Activated B cell treated with CpG ODN at 0.5 μM for 24 hours (primary cell): ENCODE measurements at regions not wholly inside any gene's neighbourhood (a gene's known extent, or its start where the extent isn't known, plus 50 kb on each side); places are given as distances from the start of the nearest gene placed in this dataset.

Experiments used
- ATAC-seq: fragments of 200-7000 bp; cut with Tn5 transposase; one replicate; pipeline ENCODE4 v1.10.0; 2021; ENCODE audit warnings: low read depth, mild to moderate bottlenecking, moderate library complexity
- CTCF ChIA-PET: fragments of 350-600 bp; sonication (Branson Sonifier 250); formaldehyde crosslinking; loops from one replicate; lab custom pipeline; 2021; ENCODE audit warnings: antibody characterized with exemption; lab: Charles Lee
- POLR2A ChIA-PET: fragments of 350-600 bp; sonication (Branson Sonifier 250); formaldehyde crosslinking; loops from one replicate; lab custom pipeline; 2021; ENCODE audit warnings: antibody characterized with exemption; lab: Charles Lee
- DNase-seq: peaks from one replicate; pipeline ENCODE4 v3.0.0; 2022
- H3K27ac Mint-ChIP-seq: one replicate; pipeline ENCODE4 v1.8.0; 2020; ENCODE audit warnings: mixed read lengths
- H3K27me3 Mint-ChIP-seq: one replicate; pipeline ENCODE4 v1.8.0; 2021; ENCODE audit warnings: mixed read lengths
- H3K36me3 Mint-ChIP-seq: one replicate; pipeline ENCODE4 v1.8.0; 2021; ENCODE audit warnings: low read depth, mixed read lengths
- H3K4me1 Mint-ChIP-seq: one replicate; pipeline ENCODE4 v1.8.0; 2021; ENCODE audit warnings: mixed read lengths
- H3K4me3 Mint-ChIP-seq: one replicate; pipeline ENCODE4 v1.8.0; 2020; ENCODE audit warnings: mild to moderate bottlenecking, mixed read lengths
- H3K9me3 Mint-ChIP-seq: one replicate; pipeline ENCODE4 v1.8.0; 2020; ENCODE audit warnings: mixed read lengths
- CTCF ChIP-seq: fragments of 200-600 bp; IDR thresholded peaks from one replicate; pipeline ENCODE4 v1.8.0; 2022; ENCODE audit warnings: antibody characterized with exemption, mild to moderate bottlenecking
- intact Hi-C: fragments of 100-400 bp; cut with micrococcal nuclease; formaldehyde crosslinking; loops from one replicate; pipeline ENCODE4 v1.15.1; 2024

- Mint-ChIP-seq H3K4me1 (no peaks in the 10 kb centered on the region), H3K36me3 (no peaks in the 10 kb centered on the region), H3K9me3 (no peaks in the 10 kb centered on the region), H3K27ac (no peak overlapping the region), H3K27me3 (no peaks in the 10 kb centered on the region), H3K4me3 (no peak overlapping the region)
- CTCF ChIA-PET = no interaction called here
- intact Hi-C loops = no loop called here
- TF ChIP-seq CTCF = no peak
- no peak for ATAC-seq
- POLR2A ChIA-PET = no interaction called here
- no peak for DNase-seq
Measured at GRCh38 chr2:75952173-75952572, 241.5 kb upstream of the GCFC2 start.

GRCh38 chr2:75949385-75950030 lies 238.8 kb upstream of the GCFC2 start:
- Mint-ChIP-seq H3K27me3 (no peaks in the 10 kb centered on the region), H3K9me3 (no peaks in the 10 kb centered on the region), H3K36me3 (no peaks in the 10 kb centered on the region), H3K4me1 (no peaks in the 10 kb centered on the region), H3K27ac (no peak overlapping the region), H3K4me3 (no peak overlapping the region)
- CTCF ChIA-PET = no interaction called here
- no peak for DNase-seq
- ATAC-seq = no peak
- no peak for TF ChIP-seq CTCF
- POLR2A ChIA-PET = no interaction called here
- intact Hi-C loops = no loop called here

- ChIA-PET CTCF (no interaction called here), POLR2A (no interaction called here)
- no peak for ATAC-seq
- Mint-ChIP-seq H3K27ac (no peak overlapping the region), H3K9me3 (peaks cover 8% of the 10 kb centered on the region), H3K4me1 (no peaks in the 10 kb centered on the region), H3K27me3 (no peaks in the 10 kb centered on the region), H3K36me3 (no peaks in the 10 kb centered on the region), H3K4me3 (no peak overlapping the region)
- TF ChIP-seq CTCF = no peak
- intact Hi-C loops = no loop called here
- no peak for DNase-seq
Measured at GRCh38 chr2:75936311-75936710, 225.6 kb upstream of the GCFC2 start.

GRCh38 chr2:75932996-75933395 lies 222.3 kb upstream of the GCFC2 start:
- no peaks in the 10 kb centered on the region for H3K36me3 Mint-ChIP-seq
- H3K9me3 Mint-ChIP-seq = peaks cover 5% of the 10 kb centered on the region
- H3K4me3 Mint-ChIP-seq = no peak overlapping the region
- DNase-seq (no peak), ATAC-seq (no peak)
- TF ChIP-seq CTCF = no peak
- intact Hi-C loops = no loop called here
- H3K4me1 Mint-ChIP-seq = no peaks in the 10 kb centered on the region
- H3K27ac Mint-ChIP-seq = no peak overlapping the region
- CTCF ChIA-PET = no interaction called here
- H3K27me3 Mint-ChIP-seq = no peaks in the 10 kb centered on the region
- POLR2A ChIA-PET = no interaction called here

- intact Hi-C loops = no loop called here
- no peak for DNase-seq
- no peak overlapping the region for H3K4me3 Mint-ChIP-seq
- H3K36me3 Mint-ChIP-seq = no peaks in the 10 kb centered on the region
- H3K9me3 Mint-ChIP-seq = peaks cover 2% of the 10 kb centered on the region
- no peaks in the 10 kb centered on the region for H3K27me3 Mint-ChIP-seq
- ATAC-seq = no peak
- ChIA-PET POLR2A (no interaction called here), CTCF (no interaction called here)
- no peak overlapping the region for H3K27ac Mint-ChIP-seq
- no peak for TF ChIP-seq CTCF
- H3K4me1 Mint-ChIP-seq = no peaks in the 10 kb centered on the region
Measured at GRCh38 chr2:75928093-75928492, 217.4 kb upstream of the GCFC2 start.
